ENCODE measurements at regions not wholly inside any gene's neighbourhood (a gene's known extent, or its start where the extent isn't known, plus 50 kb on each side); places are given as distances from the start of the nearest gene placed in this dataset.

DNA sequence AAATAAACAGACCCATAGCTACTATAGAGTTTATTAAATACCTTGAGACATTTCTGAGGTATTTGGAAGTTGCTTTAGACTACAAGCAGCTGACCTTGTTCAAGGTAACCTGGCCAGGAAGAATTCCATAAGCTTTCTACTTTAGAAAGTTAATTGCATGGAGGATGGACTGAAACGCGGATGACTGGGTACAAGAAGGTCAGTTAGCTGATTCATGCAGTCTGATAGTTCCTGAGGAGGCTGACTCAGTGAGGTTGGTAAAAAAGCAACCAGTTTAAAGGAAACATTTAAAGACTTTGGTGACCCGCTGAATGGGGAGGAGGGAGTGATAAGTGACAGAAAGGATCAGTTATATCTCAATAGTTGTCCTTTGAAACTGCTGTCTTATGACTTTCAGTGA lies 670.1 kb upstream of the CDH9 start:
- no peak for TF ChIP-seq EP300 (IDR thresholded peaks at IDR 0.05; ENCODE audit: borderline replicate concordance)
- TF ChIP-seq, protein P1, sequence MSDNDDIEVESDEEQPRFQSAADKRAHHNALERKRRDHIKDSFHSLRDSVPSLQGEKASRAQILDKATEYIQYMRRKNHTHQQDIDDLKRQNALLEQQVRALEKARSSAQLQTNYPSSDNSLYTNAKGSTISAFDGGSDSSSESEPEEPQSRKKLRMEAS (IDR thresholded peaks at IDR 0.05) = no peak
- no peak for TF ChIP-seq TAF1 (IDR thresholded peaks at IDR 0.05; ENCODE audit: low read depth)
- TF ChIP-seq YY1 (IDR thresholded peaks at IDR 0.05; ENCODE audit: low read depth) = no peak
- TF ChIP-seq, protein P2, sequence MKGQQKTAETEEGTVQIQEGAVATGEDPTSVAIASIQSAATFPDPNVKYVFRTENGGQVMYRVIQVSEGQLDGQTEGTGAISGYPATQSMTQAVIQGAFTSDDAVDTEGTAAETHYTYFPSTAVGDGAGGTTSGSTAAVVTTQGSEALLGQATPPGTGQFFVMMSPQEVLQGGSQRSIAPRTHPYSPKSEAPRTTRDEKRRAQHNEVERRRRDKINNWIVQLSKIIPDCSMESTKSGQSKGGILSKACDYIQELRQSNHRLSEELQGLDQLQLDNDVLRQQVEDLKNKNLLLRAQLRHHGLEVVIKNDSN (IDR thresholded peaks at IDR 0.05) = no peak
- TF ChIP-seq RAD21 (IDR thresholded peaks at IDR 0.05; ENCODE audit: low read depth) = no peak
- TF ChIP-seq TCF12 (IDR thresholded peaks at IDR 0.05; ENCODE audit: low read depth) = no peak
- no peak for TF ChIP-seq CREB1 (IDR thresholded peaks at IDR 0.05; ENCODE audit: low read depth)
- TF ChIP-seq TEAD4 (IDR thresholded peaks at IDR 0.05) = no peak
- TF ChIP-seq EGR1 (IDR thresholded peaks at IDR 0.05) = no peak
- TF ChIP-seq, protein P3, sequence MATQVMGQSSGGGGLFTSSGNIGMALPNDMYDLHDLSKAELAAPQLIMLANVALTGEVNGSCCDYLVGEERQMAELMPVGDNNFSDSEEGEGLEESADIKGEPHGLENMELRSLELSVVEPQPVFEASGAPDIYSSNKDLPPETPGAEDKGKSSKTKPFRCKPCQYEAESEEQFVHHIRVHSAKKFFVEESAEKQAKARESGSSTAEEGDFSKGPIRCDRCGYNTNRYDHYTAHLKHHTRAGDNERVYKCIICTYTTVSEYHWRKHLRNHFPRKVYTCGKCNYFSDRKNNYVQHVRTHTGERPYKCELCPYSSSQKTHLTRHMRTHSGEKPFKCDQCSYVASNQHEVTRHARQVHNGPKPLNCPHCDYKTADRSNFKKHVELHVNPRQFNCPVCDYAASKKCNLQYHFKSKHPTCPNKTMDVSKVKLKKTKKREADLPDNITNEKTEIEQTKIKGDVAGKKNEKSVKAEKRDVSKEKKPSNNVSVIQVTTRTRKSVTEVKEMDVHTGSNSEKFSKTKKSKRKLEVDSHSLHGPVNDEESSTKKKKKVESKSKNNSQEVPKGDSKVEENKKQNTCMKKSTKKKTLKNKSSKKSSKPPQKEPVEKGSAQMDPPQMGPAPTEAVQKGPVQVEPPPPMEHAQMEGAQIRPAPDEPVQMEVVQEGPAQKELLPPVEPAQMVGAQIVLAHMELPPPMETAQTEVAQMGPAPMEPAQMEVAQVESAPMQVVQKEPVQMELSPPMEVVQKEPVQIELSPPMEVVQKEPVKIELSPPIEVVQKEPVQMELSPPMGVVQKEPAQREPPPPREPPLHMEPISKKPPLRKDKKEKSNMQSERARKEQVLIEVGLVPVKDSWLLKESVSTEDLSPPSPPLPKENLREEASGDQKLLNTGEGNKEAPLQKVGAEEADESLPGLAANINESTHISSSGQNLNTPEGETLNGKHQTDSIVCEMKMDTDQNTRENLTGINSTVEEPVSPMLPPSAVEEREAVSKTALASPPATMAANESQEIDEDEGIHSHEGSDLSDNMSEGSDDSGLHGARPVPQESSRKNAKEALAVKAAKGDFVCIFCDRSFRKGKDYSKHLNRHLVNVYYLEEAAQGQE (IDR thresholded peaks at IDR 0.05; ENCODE audit: low read depth) = no peak
- no peak for TF ChIP-seq NFIC (IDR thresholded peaks at IDR 0.05)
- TF ChIP-seq CEBPB (IDR thresholded peaks at IDR 0.05) = no peak
- no peak for TF ChIP-seq FOXM1 (IDR thresholded peaks at IDR 0.05; ENCODE audit: borderline replicate concordance, low read depth)

Measured in Ishikawa (cell line).